Islet of Langerhans (tissue), 1 donor: ENCODE measurements at regions not wholly inside any gene's neighbourhood (a gene's known extent, or its start where the extent isn't known, plus 50 kb on each side); places are given as distances from the start of the nearest gene placed in this dataset.
"Not testable (repeated sequence)": the region's sequence is repeated elsewhere in the genome, so short reads cannot be mapped to it uniquely, and the experiment has no call there.

Experiments used
- FAIRE-seq: peaks from one replicate; lab custom pipeline; 2011; peaks lifted over from hg19 to GRCh38; lab: Jason Lieb, UNC

- no peak for FAIRE-seq
These were observed 378.5 kb downstream of the LMO7 start for GRCh38 chr13:76014406-76015318.

- no peak for FAIRE-seq
These were observed 376.1 kb downstream of the LMO7 start for GRCh38 chr13:76012091-76012721.

- FAIRE-seq, result no peak
These were observed 373.2 kb downstream of the LMO7 start for GRCh38 chr13:76009267-76009890.

GRCh38 chr13:76004416-76004815 lies 368.3 kb downstream of the LMO7 start:
- FAIRE-seq, result no peak

- FAIRE-seq, result no peak
These were observed 364.0 kb downstream of the LMO7 start for GRCh38 chr13:76000131-76000530.

- no peak for FAIRE-seq
These were observed 360.5 kb downstream of the LMO7 start for GRCh38 chr13:75996582-75996981.

GRCh38 chr13:75995966-75996365 lies 359.8 kb downstream of the LMO7 start:
- no peak for FAIRE-seq

GRCh38 chr13:75993823-75994222 lies 357.7 kb downstream of the LMO7 start:
- FAIRE-seq, result no peak

- FAIRE-seq, result no peak
These were observed 357.1 kb downstream of the LMO7 start for GRCh38 chr13:75993241-75993640.

- FAIRE-seq, result no peak
These were observed 350.7 kb downstream of the LMO7 start for GRCh38 chr13:75986818-75987217.

GRCh38 chr13:75985132-75985531 lies 349.0 kb downstream of the LMO7 start:
- FAIRE-seq, result no peak

- FAIRE-seq, result no peak
These were observed 342.7 kb downstream of the LMO7 start for GRCh38 chr13:75978818-75979217.

- no peak for FAIRE-seq
These were observed 332.1 kb downstream of the LMO7 start for GRCh38 chr13:75968103-75968838.

- FAIRE-seq, result no peak
These were observed 327.2 kb downstream of the LMO7 start for GRCh38 chr13:75963302-75963701.

- FAIRE-seq, result no peak
These were observed 325.8 kb downstream of the LMO7 start for GRCh38 chr13:75961911-75962310.

GRCh38 chr13:75960538-75960994 lies 324.4 kb downstream of the LMO7 start:
- no peak for FAIRE-seq

GRCh38 chr13:75959861-75960481 lies 323.8 kb downstream of the LMO7 start:
- FAIRE-seq, result no peak

- FAIRE-seq, result not testable (repeated sequence)
These were observed 317.5 kb downstream of the LMO7 start for GRCh38 chr13:75953589-75953988.

GRCh38 chr13:75947448-75947847 lies 311.3 kb downstream of the LMO7 start:
- no peak for FAIRE-seq

GRCh38 chr13:75946536-75947284 lies 310.6 kb downstream of the LMO7 start:
- no peak for FAIRE-seq

- FAIRE-seq, result no peak
These were observed 309.8 kb downstream of the LMO7 start for GRCh38 chr13:75945841-75946482.
